HUES48 (cell line): ENCODE measurements at regions not wholly inside any gene's neighbourhood (a gene's known extent, or its start where the extent isn't known, plus 50 kb on each side); places are given as distances from the start of the nearest gene placed in this dataset.

Source experiments
- H3K27ac ChIP-seq: one replicate; pipeline ENCODE4 v1.7.0; 2013; ENCODE audit warnings: low read depth, low read length, inconsistent platforms
- H3K27me3 ChIP-seq: 2 replicates; pipeline ENCODE4 v1.6.1; 2013; ENCODE audit warnings: mild to moderate bottlenecking, low read length; ENCODE audit not compliant: control insufficient read depth, insufficient read depth
- H3K36me3 ChIP-seq: 2 replicates; pipeline ENCODE4 v1.6.1; 2013; ENCODE audit warnings: low read length; ENCODE audit not compliant: control insufficient read depth, insufficient read depth
- H3K4me1 ChIP-seq: 2 replicates; pipeline ENCODE4 v1.6.1; 2013; ENCODE audit warnings: mild to moderate bottlenecking, low read length; ENCODE audit not compliant: control insufficient read depth, insufficient read depth
- H3K4me3 ChIP-seq: 2 replicates; pipeline ENCODE4 v1.5.1; 2013; ENCODE audit warnings: mild to moderate bottlenecking, low read depth, low read length
- H3K9ac ChIP-seq: 2 replicates; pipeline ENCODE4 v1.6.1; 2013; ENCODE audit warnings: mild to moderate bottlenecking, low read depth, low read length, moderate library complexity
- H3K9me3 ChIP-seq: 2 replicates; pipeline ENCODE4 v1.6.1; 2013; ENCODE audit warnings: low read length; ENCODE audit not compliant: control insufficient read depth, insufficient read depth

- no peak overlapping the region for H3K9ac ChIP-seq
Observed at GRCh38 chr10:111390813-111391563, 314.2 kb downstream of the ADRA2A start.

GRCh38 chr10:111392159-111392558 is 315.3 kb downstream of the ADRA2A start:
- Histone ChIP-seq H3K4me1 (peaks cover 11% of the 10 kb centered on the region; the same call in 1 of the 2 replicates), H3K27me3 (no peaks in the 10 kb centered on the region), H3K9me3 (no peaks in the 10 kb centered on the region), H3K27ac (no peak overlapping the region), H3K4me3 (no peak overlapping the region), H3K9ac (no peak overlapping the region), H3K36me3 (no peaks in the 10 kb centered on the region)

More at GRCh38 chr10:111390813-111391563, 314.2 kb downstream of the ADRA2A start:
- Histone ChIP-seq H3K27ac (no peak overlapping the region), H3K4me1 (peaks cover 11% of the 10 kb centered on the region; the same call in 1 of the 2 replicates), H3K27me3 (no peaks in the 10 kb centered on the region), H3K9me3 (no peaks in the 10 kb centered on the region), H3K4me3 (no peak overlapping the region), H3K36me3 (no peaks in the 10 kb centered on the region)

GRCh38 chr10:111392910-111393309 is 316.1 kb downstream of the ADRA2A start:
- Histone ChIP-seq H3K4me1 (peaks cover 11% of the 10 kb centered on the region; the same call in 1 of the 2 replicates), H3K4me3 (no peak overlapping the region), H3K9ac (no peak overlapping the region)

GRCh38 chr10:111410740-111411139 is 333.9 kb downstream of the ADRA2A start:
- H3K9ac ChIP-seq = no peak overlapping the region
- no peaks in the 10 kb centered on the region for H3K9me3 ChIP-seq
- no peaks in the 10 kb centered on the region for H3K27me3 ChIP-seq
- H3K4me3 ChIP-seq = no peak overlapping the region
- H3K4me1 ChIP-seq = no peaks in the 10 kb centered on the region
- no peak overlapping the region for H3K27ac ChIP-seq
- H3K36me3 ChIP-seq = no peaks in the 10 kb centered on the region

More at GRCh38 chr10:111392910-111393309, 316.1 kb downstream of the ADRA2A start:
- H3K36me3 ChIP-seq = no peaks in the 10 kb centered on the region
- no peaks in the 10 kb centered on the region for H3K27me3 ChIP-seq
- no peak overlapping the region for H3K27ac ChIP-seq
- H3K9me3 ChIP-seq = no peaks in the 10 kb centered on the region

- no peaks in the 10 kb centered on the region for H3K9me3 ChIP-seq
- H3K9ac ChIP-seq = no peak overlapping the region
- no peak overlapping the region for H3K4me3 ChIP-seq
- no peak overlapping the region for H3K27ac ChIP-seq
- H3K27me3 ChIP-seq = no peaks in the 10 kb centered on the region
- no peaks in the 10 kb centered on the region for H3K36me3 ChIP-seq
- H3K4me1 ChIP-seq = no peaks in the 10 kb centered on the region
Observed at GRCh38 chr10:111425459-111425858, 348.6 kb downstream of the ADRA2A start.

- Histone ChIP-seq H3K27ac (no peak overlapping the region), H3K9me3 (no peaks in the 10 kb centered on the region), H3K4me3 (no peak overlapping the region), H3K4me1 (peaks cover 6% of the 10 kb centered on the region; the same call in 1 of the 2 replicates), H3K27me3 (no peaks in the 10 kb centered on the region), H3K9ac (no peak overlapping the region), H3K36me3 (no peaks in the 10 kb centered on the region)
Observed at GRCh38 chr10:111429288-111430028, 352.6 kb downstream of the ADRA2A start.

GRCh38 chr10:111430070-111430469 is 353.2 kb downstream of the ADRA2A start:
- Histone ChIP-seq H3K36me3 (no peaks in the 10 kb centered on the region), H3K4me3 (no peak overlapping the region), H3K9me3 (no peaks in the 10 kb centered on the region), H3K4me1 (peaks cover 6% of the 10 kb centered on the region; the same call in 1 of the 2 replicates), H3K9ac (no peak overlapping the region), H3K27ac (no peak overlapping the region), H3K27me3 (no peaks in the 10 kb centered on the region)

GRCh38 chr10:111432588-111432987 is 355.8 kb downstream of the ADRA2A start:
- Histone ChIP-seq H3K36me3 (no peaks in the 10 kb centered on the region), H3K27ac (no peak overlapping the region), H3K4me1 (peaks cover 6% of the 10 kb centered on the region; the same call in 1 of the 2 replicates), H3K9me3 (no peaks in the 10 kb centered on the region), H3K9ac (no peak overlapping the region), H3K4me3 (no peak overlapping the region), H3K27me3 (no peaks in the 10 kb centered on the region)

- H3K9me3 ChIP-seq = no peaks in the 10 kb centered on the region
- H3K27me3 ChIP-seq = no peaks in the 10 kb centered on the region
- H3K9ac ChIP-seq = no peak overlapping the region
- peaks cover 6% of the 10 kb centered on the region; the same call in 1 of the 2 replicates for H3K4me1 ChIP-seq
- no peaks in the 10 kb centered on the region for H3K36me3 ChIP-seq
- H3K27ac ChIP-seq = no peak overlapping the region
- no peak overlapping the region for H3K4me3 ChIP-seq
Observed at GRCh38 chr10:111435871-111436270, 359.0 kb downstream of the ADRA2A start.

- Histone ChIP-seq H3K4me3 (no peak overlapping the region), H3K27ac (no peak overlapping the region), H3K27me3 (no peaks in the 10 kb centered on the region), H3K9me3 (no peaks in the 10 kb centered on the region), H3K36me3 (no peaks in the 10 kb centered on the region), H3K9ac (no peak overlapping the region), H3K4me1 (no peaks in the 10 kb centered on the region)
Observed at GRCh38 chr10:111439034-111439842, 362.4 kb downstream of the ADRA2A start.
